ENCODE measurements at regions not wholly inside any gene's neighbourhood (a gene's known extent, or its start where the extent isn't known, plus 50 kb on each side); places are given as distances from the start of the nearest gene placed in this dataset.

DNA sequence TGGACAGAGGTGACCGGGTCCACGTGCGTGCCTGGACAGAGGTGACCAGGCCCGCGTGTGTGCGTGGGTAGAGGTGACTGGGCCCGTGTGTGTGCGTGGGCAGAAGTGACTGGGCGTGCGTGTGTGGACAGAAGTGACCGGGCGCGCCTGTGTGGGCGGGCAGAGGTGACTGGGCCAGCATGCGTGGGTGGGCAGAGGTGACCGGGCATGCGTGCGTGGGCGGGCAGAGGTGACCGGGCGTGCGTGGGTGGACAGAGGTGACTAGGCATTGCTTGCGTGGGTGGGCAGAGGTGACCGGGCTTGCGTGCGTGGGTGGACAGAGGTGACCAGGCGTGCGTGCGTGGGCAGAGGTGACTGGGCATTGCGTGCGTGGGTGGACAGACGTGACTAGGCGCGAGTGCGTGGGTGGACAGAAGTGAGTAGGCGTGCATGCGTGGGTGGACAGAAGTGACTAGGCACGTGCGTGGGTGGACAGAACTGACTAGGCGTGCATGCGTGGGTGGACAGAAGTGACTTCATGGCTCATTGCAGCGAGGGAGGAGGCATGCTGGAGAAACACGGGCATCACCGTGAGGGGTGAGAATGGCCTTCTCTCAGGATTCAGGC is 254.1 kb upstream of the IRX4 start:
- TF ChIP-seq, protein P1, sequence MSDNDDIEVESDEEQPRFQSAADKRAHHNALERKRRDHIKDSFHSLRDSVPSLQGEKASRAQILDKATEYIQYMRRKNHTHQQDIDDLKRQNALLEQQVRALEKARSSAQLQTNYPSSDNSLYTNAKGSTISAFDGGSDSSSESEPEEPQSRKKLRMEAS (IDR thresholded peaks at IDR 0.05; ENCODE audit: insufficient read depth, insufficient read length), result no peak
- TF ChIP-seq, protein P2, sequence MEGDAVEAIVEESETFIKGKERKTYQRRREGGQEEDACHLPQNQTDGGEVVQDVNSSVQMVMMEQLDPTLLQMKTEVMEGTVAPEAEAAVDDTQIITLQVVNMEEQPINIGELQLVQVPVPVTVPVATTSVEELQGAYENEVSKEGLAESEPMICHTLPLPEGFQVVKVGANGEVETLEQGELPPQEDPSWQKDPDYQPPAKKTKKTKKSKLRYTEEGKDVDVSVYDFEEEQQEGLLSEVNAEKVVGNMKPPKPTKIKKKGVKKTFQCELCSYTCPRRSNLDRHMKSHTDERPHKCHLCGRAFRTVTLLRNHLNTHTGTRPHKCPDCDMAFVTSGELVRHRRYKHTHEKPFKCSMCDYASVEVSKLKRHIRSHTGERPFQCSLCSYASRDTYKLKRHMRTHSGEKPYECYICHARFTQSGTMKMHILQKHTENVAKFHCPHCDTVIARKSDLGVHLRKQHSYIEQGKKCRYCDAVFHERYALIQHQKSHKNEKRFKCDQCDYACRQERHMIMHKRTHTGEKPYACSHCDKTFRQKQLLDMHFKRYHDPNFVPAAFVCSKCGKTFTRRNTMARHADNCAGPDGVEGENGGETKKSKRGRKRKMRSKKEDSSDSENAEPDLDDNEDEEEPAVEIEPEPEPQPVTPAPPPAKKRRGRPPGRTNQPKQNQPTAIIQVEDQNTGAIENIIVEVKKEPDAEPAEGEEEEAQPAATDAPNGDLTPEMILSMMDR (IDR thresholded peaks at IDR 0.05; ENCODE audit: extremely low read depth in 1 of 2, insufficient read depth in 1 of 2, low read depth in 1 of 2, low read length in 2 of 2), result no peak
- TF ChIP-seq JUN (IDR thresholded peaks at IDR 0.05; ENCODE audit: borderline replicate concordance, insufficient read depth, insufficient read length, low read depth), result no peak

Data from endothelial cell of umbilical vein (primary cell).